ENCODE measurements at regions not wholly inside any gene's neighbourhood (a gene's known extent, or its start where the extent isn't known, plus 50 kb on each side); places are given as distances from the start of the nearest gene placed in this dataset.

DNA sequence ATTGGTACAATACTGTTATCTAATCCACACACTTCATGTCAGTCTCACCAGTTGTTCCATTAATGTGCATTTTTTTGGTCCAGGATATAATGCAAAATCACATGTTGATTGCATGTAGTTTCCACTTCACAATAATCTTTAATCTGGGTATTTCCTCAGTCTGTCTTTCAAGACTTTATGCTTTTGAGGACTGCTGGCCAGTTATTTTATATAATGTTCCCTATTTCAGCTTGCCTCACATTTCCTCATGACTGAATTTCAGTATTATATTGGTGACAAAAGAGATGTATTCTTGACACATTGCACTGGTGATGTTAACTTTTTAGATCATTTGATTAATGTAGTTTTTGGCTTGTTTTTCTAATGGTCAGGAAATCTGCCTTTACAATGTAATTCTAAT, 368.3 kb downstream of the IRS2 start:
- TF ChIP-seq MYB (IDR thresholded peaks at IDR 0.05; ENCODE audit: borderline replicate concordance, low read depth, low read length) (no peak), EP300 (IDR thresholded peaks at IDR 0.05; ENCODE audit: borderline replicate concordance in 1 of 2, control insufficient read depth in 1 of 2, low read depth in 2 of 2, low read length in 2 of 2) (no peak), PML (IDR thresholded peaks at IDR 0.05; ENCODE audit: low read length) (no peak), ESRRA (IDR thresholded peaks at IDR 0.05; ENCODE audit: low read length) (no peak), RELA (IDR thresholded peaks at IDR 0.05; ENCODE audit: borderline replicate concordance, partially characterized antibody) (no peak)
- TF ChIP-seq, protein P1, sequence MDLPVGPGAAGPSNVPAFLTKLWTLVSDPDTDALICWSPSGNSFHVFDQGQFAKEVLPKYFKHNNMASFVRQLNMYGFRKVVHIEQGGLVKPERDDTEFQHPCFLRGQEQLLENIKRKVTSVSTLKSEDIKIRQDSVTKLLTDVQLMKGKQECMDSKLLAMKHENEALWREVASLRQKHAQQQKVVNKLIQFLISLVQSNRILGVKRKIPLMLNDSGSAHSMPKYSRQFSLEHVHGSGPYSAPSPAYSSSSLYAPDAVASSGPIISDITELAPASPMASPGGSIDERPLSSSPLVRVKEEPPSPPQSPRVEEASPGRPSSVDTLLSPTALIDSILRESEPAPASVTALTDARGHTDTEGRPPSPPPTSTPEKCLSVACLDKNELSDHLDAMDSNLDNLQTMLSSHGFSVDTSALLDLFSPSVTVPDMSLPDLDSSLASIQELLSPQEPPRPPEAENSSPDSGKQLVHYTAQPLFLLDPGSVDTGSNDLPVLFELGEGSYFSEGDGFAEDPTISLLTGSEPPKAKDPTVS (IDR thresholded peaks at IDR 0.05; ENCODE audit: low read depth, low read length) = no peak
- H3K9me3 ChIP-seq (replicated peaks; ENCODE audit: control insufficient read depth, insufficient read depth, low read length) = no peaks in the 10 kb centered on the region
- no peaks in the 10 kb centered on the region for H4K20me1 ChIP-seq (ENCODE audit: control insufficient read depth, insufficient read depth)
- H3K4me1 ChIP-seq (ENCODE audit: control insufficient read depth, insufficient read depth, low read length) = no peaks in the 10 kb centered on the region
- no peaks in the 10 kb centered on the region for H3K27me3 ChIP-seq (replicated peaks in 1 of 2; ENCODE audit: control insufficient read depth in 2 of 2, insufficient read depth in 2 of 2, low read length in 1 of 2)
- ChIA-PET SMC1A (ENCODE audit: uncharacterized antibody, unreplicated experiment) (interaction anchor here (0.7 kb wide), 1 partner anchor 508 kb away, joined by 5 read pairs; no protein-coding TSS in a partner anchor), CTCF (no interaction called here), POLR2A (no interaction called here), RAD21 (ENCODE audit: unreplicated experiment) (interaction anchor here (0.6 kb wide), 1 partner anchor 263 kb away, joined by 3 read pairs; no protein-coding TSS in a partner anchor)
- no peak for FAIRE-seq
- BruUV-seq (replicated peaks) = no TSS peak
- H3K4me2 ChIP-seq (ENCODE audit: control insufficient read depth, insufficient read depth) = no peak overlapping the region
- no peaks in the 10 kb centered on the region for H3K36me3 ChIP-seq (ENCODE audit: control insufficient read depth in 2 of 2, insufficient read depth in 2 of 2, low read length in 1 of 2)
- no peak overlapping the region for H3K27ac ChIP-seq (ENCODE audit: control insufficient read depth, insufficient read depth)
- no peak for ATAC-seq
- in situ Hi-C loops (cut with MboI) (no loop called here), intact Hi-C loops (cut with micrococcal nuclease; ENCODE audit: unreplicated experiment) (no loop called here)
- H2AFZ ChIP-seq (ENCODE audit: control insufficient read depth, low read depth, low read length) = no peak overlapping the region
- H3K9ac ChIP-seq (ENCODE audit: control insufficient read depth, insufficient read depth, low read length) = no peak overlapping the region
- no peak overlapping the region for H3K4me3 ChIP-seq
- DNase-seq (ENCODE audit: low read depth, low spot score) = no peak
- no peaks in the 10 kb centered on the region for H3K79me2 ChIP-seq (ENCODE audit: control insufficient read depth, insufficient read depth, low read length)

DNA sequence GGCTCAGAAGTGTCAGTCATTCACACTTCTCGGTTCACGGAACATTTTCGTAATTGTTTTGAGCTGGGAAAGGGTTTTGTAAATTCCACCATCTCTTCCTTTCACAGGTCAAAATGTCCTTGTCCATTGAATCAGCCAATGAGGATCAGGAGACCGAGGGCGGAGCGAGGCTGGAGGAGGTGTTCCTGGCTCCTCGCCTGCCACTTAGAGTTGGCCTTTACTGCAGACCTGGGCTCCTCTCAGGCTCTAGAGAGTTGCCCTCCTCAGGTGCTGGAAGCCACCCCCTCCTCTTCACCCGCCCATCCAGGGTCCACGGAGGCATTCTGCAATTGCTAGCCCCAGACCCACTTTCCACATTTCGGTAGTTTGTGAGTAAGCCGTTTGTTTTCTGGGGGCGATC, 370.4 kb downstream of the IRS2 start:
- Histone ChIP-seq H3K4me1 (ENCODE audit: control insufficient read depth, insufficient read depth, low read length) (no peaks in the 10 kb centered on the region), H4K20me1 (ENCODE audit: control insufficient read depth, insufficient read depth) (no peaks in the 10 kb centered on the region), H3K9me3 (replicated peaks; ENCODE audit: control insufficient read depth, insufficient read depth, low read length) (no peaks in the 10 kb centered on the region), H2AFZ (ENCODE audit: control insufficient read depth, low read depth, low read length) (no peak overlapping the region), H3K79me2 (ENCODE audit: control insufficient read depth, insufficient read depth, low read length) (no peaks in the 10 kb centered on the region), H3K27me3 (replicated peaks in 1 of 2; ENCODE audit: control insufficient read depth in 2 of 2, insufficient read depth in 2 of 2, low read length in 1 of 2) (no peaks in the 10 kb centered on the region), H3K9ac (ENCODE audit: control insufficient read depth, insufficient read depth, low read length) (no peak overlapping the region), H3K4me2 (ENCODE audit: control insufficient read depth, insufficient read depth) (no peak overlapping the region), H3K4me3 (no peak overlapping the region), H3K36me3 (ENCODE audit: control insufficient read depth in 2 of 2, insufficient read depth in 2 of 2, low read length in 1 of 2) (no peaks in the 10 kb centered on the region), H3K27ac (ENCODE audit: control insufficient read depth, insufficient read depth) (no peak overlapping the region)
- no TSS peak for BruUV-seq (replicated peaks)
- in situ Hi-C loops (cut with MboI) = no loop called here
- intact Hi-C loops (cut with micrococcal nuclease; ENCODE audit: unreplicated experiment) = no loop called here
- ChIA-PET RAD21 (ENCODE audit: unreplicated experiment) (no interaction called here), CTCF (interaction anchor here (1.3 kb wide), 1 partner anchor 270 kb away, joined by 3 read pairs; no protein-coding TSS in a partner anchor), POLR2A (no interaction called here), SMC1A (ENCODE audit: uncharacterized antibody, unreplicated experiment) (no interaction called here)
- TF ChIP-seq CBFB (IDR thresholded peaks at IDR 0.05; ENCODE audit: low read depth) (no peak), SPI1 (IDR thresholded peaks at IDR 0.05; ENCODE audit: borderline replicate concordance, insufficient read depth, low read depth, low read length) (no peak)
- TF ChIP-seq, protein P2, sequence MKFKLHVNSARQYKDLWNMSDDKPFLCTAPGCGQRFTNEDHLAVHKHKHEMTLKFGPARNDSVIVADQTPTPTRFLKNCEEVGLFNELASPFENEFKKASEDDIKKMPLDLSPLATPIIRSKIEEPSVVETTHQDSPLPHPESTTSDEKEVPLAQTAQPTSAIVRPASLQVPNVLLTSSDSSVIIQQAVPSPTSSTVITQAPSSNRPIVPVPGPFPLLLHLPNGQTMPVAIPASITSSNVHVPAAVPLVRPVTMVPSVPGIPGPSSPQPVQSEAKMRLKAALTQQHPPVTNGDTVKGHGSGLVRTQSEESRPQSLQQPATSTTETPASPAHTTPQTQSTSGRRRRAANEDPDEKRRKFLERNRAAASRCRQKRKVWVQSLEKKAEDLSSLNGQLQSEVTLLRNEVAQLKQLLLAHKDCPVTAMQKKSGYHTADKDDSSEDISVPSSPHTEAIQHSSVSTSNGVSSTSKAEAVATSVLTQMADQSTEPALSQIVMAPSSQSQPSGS (IDR thresholded peaks at IDR 0.05; ENCODE audit: low read length) = no peak
- 50% methylated on average over 12 of the region's 12 CpGs for WGBS (ENCODE audit: insufficient coverage, insufficient replicate concordance, low lambda C conversion rate, missing lambda C conversion rate)
- no peak for ATAC-seq
- no peak for DNase-seq (ENCODE audit: low read depth, low spot score)
- FAIRE-seq = no peak

Data from GM12878 (cell line).